ENCODE measurements at regions not wholly inside any gene's neighbourhood (a gene's known extent, or its start where the extent isn't known, plus 50 kb on each side); places are given as distances from the start of the nearest gene placed in this dataset.

DNA sequence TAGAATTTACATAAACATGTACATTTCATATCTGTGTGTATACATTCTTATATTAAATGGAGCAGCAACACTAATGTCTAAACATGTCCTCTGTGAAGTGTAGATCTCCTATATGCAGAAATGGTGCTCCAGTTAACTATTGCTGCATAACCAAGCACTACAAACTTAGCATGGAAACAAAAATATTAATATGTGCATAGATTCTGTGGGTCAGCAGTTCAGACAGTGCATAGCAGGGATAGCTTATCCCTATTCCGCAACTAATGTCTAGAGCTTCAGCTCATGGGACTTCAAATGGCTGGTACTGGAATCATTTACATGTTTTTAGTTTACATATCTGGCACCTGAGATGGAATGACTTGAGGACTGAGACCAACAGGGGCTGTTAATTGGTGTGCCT, 652.1 kb downstream of the TLE4 start:
- Histone ChIP-seq H3K4me1 (ENCODE audit: control insufficient read depth, insufficient read depth, low read length) (no peaks in the 10 kb centered on the region), H3K27me3 (ENCODE audit: control insufficient read depth, insufficient read depth, low read length) (no peaks in the 10 kb centered on the region)

DNA sequence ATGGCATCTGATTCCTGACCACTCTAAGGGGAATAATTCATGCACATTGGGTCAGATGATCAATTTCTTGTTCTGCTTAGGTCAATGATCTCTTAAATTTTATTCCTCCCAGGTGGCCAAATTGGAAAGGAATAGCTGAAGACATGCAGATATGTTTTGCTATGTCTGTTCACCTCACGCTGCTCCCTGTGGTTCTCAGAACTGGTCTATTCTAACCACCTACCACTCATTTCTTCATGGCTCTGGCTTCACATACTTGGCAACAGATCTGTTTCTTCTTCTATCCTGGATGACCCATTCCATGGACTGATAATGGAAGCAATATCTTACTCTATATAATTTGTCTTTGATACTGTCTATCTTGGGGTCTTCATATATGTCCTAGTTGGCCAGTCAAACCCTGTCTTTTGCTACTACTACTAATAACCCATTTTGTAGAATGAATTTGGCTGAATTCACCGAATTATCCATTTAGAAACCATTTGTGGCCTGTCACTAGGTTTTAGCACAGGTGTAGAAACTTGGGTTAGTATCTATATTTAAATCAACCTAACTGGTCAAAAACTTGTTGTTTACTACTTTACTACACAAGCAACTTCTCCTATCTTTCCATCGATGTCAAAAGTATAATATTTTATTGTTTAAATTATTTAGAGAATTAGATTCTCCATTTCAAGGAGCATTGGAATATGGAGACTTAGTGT, 650.9 kb downstream of the TLE4 start:
- H3K9ac ChIP-seq (ENCODE audit: low read depth, low read length), result no peak overlapping the region
- H3K4me1 ChIP-seq (ENCODE audit: control insufficient read depth, insufficient read depth, low read length), result no peaks in the 10 kb centered on the region
- H3K9me3 ChIP-seq (ENCODE audit: control insufficient read depth, insufficient read depth, low read length), result no peaks in the 10 kb centered on the region
- no peaks in the 10 kb centered on the region for H3K27me3 ChIP-seq (ENCODE audit: control insufficient read depth, insufficient read depth, low read length)
- no peaks in the 10 kb centered on the region for H3K36me3 ChIP-seq (ENCODE audit: control insufficient read depth, insufficient read depth, low read length)
- no peak overlapping the region for H3K4me3 ChIP-seq (ENCODE audit: low read depth, low read length)

More for the DNA sequence above, 652.1 kb downstream of the TLE4 start:
- H3K9ac ChIP-seq (ENCODE audit: low read depth, low read length), result no peak overlapping the region
- H3K36me3 ChIP-seq (ENCODE audit: control insufficient read depth, insufficient read depth, low read length), result no peaks in the 10 kb centered on the region
- no peak overlapping the region for H3K4me3 ChIP-seq (ENCODE audit: low read depth, low read length)
- H3K9me3 ChIP-seq (ENCODE audit: control insufficient read depth, insufficient read depth, low read length), result no peaks in the 10 kb centered on the region

DNA sequence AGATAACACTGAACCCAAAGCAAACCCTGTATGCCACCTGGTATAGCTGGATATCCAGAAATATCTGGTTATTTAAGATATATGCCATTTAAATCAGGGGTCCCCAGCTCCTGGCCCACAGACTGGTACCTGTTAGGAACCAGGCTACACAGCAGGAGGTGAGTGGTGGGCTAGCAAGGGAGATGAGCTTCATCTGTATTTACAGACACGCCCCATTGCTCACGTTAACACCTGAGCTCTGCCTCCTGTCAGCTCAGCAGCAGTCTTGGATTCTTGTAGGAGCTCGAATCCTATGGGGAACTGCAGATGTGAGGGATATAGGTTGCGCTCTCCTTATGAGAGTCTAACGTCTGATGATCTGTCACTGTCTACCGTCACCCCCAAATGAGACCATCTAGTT, 646.6 kb downstream of the TLE4 start:
- no peak overlapping the region for H3K4me3 ChIP-seq (ENCODE audit: low read depth, low read length)
- H3K27me3 ChIP-seq (ENCODE audit: control insufficient read depth, insufficient read depth, low read length), result no peaks in the 10 kb centered on the region
- H3K9ac ChIP-seq (ENCODE audit: low read depth, low read length), result no peak overlapping the region
- H3K9me3 ChIP-seq (ENCODE audit: control insufficient read depth, insufficient read depth, low read length), result no peaks in the 10 kb centered on the region
- no peaks in the 10 kb centered on the region for H3K36me3 ChIP-seq (ENCODE audit: control insufficient read depth, insufficient read depth, low read length)
- no peaks in the 10 kb centered on the region for H3K4me1 ChIP-seq (ENCODE audit: control insufficient read depth, insufficient read depth, low read length)

GRCh38 chr9:80213613-80214012, 641.8 kb downstream of the TLE4 start:
- no peak overlapping the region for H3K4me3 ChIP-seq (ENCODE audit: low read depth, low read length)

GRCh38 chr9:80208696-80209095, 636.9 kb downstream of the TLE4 start:
- Histone ChIP-seq H3K4me3 (ENCODE audit: low read depth, low read length) (no peak overlapping the region), H3K9me3 (ENCODE audit: control insufficient read depth, insufficient read depth, low read length) (no peaks in the 10 kb centered on the region), H3K4me1 (ENCODE audit: control insufficient read depth, insufficient read depth, low read length) (no peaks in the 10 kb centered on the region), H3K27me3 (ENCODE audit: control insufficient read depth, insufficient read depth, low read length) (no peaks in the 10 kb centered on the region), H3K9ac (ENCODE audit: low read depth, low read length) (no peak overlapping the region), H3K36me3 (ENCODE audit: control insufficient read depth, insufficient read depth, low read length) (no peaks in the 10 kb centered on the region)

More at GRCh38 chr9:80213613-80214012, 641.8 kb downstream of the TLE4 start:
- Histone ChIP-seq H3K9me3 (ENCODE audit: control insufficient read depth, insufficient read depth, low read length) (no peaks in the 10 kb centered on the region), H3K4me1 (ENCODE audit: control insufficient read depth, insufficient read depth, low read length) (no peaks in the 10 kb centered on the region), H3K27me3 (ENCODE audit: control insufficient read depth, insufficient read depth, low read length) (no peaks in the 10 kb centered on the region), H3K9ac (ENCODE audit: low read depth, low read length) (no peak overlapping the region), H3K36me3 (ENCODE audit: control insufficient read depth, insufficient read depth, low read length) (no peaks in the 10 kb centered on the region)

DNA sequence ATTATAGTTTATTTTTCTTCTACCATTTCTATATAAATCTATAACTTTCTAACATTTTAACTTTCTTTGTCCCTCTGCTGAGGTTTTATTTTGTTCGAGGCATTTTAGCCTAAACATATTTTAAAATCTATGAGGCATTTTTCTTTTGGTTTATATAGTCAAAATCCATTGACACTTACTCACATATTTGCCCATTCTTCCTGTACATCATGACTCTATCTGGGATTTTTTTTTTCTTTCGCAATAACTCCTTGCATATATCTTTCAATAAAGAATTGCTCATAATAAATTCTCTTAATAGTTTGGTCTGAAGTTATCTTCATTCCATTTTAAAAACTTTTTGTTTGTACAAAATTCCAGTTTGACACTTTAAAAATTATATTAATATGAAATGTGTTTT, 632.3 kb downstream of the TLE4 start:
- Histone ChIP-seq H3K27me3 (ENCODE audit: control insufficient read depth, insufficient read depth, low read length) (no peaks in the 10 kb centered on the region), H3K9ac (ENCODE audit: low read depth, low read length) (no peak overlapping the region), H3K4me3 (ENCODE audit: low read depth, low read length) (no peak overlapping the region), H3K9me3 (ENCODE audit: control insufficient read depth, insufficient read depth, low read length) (no peaks in the 10 kb centered on the region), H3K4me1 (ENCODE audit: control insufficient read depth, insufficient read depth, low read length) (no peaks in the 10 kb centered on the region), H3K36me3 (ENCODE audit: control insufficient read depth, insufficient read depth, low read length) (no peaks in the 10 kb centered on the region)

GRCh38 chr9:80197661-80198060, 625.9 kb downstream of the TLE4 start:
- Histone ChIP-seq H3K9ac (ENCODE audit: low read depth, low read length) (no peak overlapping the region), H3K4me3 (ENCODE audit: low read depth, low read length) (no peak overlapping the region), H3K27me3 (ENCODE audit: control insufficient read depth, insufficient read depth, low read length) (no peaks in the 10 kb centered on the region)

DNA sequence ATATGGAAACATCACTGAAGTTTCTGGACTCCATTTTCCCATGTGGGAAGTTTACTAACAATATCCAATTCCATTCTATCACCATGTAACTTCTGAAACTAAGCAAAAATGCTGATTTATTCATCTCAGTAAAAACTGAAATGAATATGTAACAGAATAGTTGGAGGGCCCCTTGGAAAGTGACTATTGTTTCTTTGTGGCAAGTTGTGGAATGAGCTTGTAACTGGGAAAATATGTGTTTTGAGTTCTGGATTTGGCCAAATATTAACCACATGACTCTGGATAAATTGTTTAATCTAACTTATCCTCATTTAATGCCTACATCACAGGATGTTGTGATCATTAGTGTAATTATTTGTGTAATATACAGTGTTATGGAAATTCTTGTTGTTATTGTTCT, 619.3 kb downstream of the TLE4 start:
- Histone ChIP-seq H3K9me3 (ENCODE audit: control insufficient read depth, insufficient read depth, low read length) (no peaks in the 10 kb centered on the region), H3K4me3 (ENCODE audit: low read depth, low read length) (no peak overlapping the region), H3K9ac (ENCODE audit: low read depth, low read length) (no peak overlapping the region), H3K4me1 (ENCODE audit: control insufficient read depth, insufficient read depth, low read length) (no peaks in the 10 kb centered on the region), H3K36me3 (ENCODE audit: control insufficient read depth, insufficient read depth, low read length) (no peaks in the 10 kb centered on the region), H3K27me3 (ENCODE audit: control insufficient read depth, insufficient read depth, low read length) (no peaks in the 10 kb centered on the region)

More at GRCh38 chr9:80197661-80198060, 625.9 kb downstream of the TLE4 start:
- Histone ChIP-seq H3K4me1 (ENCODE audit: control insufficient read depth, insufficient read depth, low read length) (no peaks in the 10 kb centered on the region), H3K9me3 (ENCODE audit: control insufficient read depth, insufficient read depth, low read length) (no peaks in the 10 kb centered on the region), H3K36me3 (ENCODE audit: control insufficient read depth, insufficient read depth, low read length) (no peaks in the 10 kb centered on the region)

GRCh38 chr9:80188579-80188978, 616.8 kb downstream of the TLE4 start:
- Histone ChIP-seq H3K9ac (ENCODE audit: low read depth, low read length) (no peak overlapping the region), H3K4me3 (ENCODE audit: low read depth, low read length) (no peak overlapping the region), H3K36me3 (ENCODE audit: control insufficient read depth, insufficient read depth, low read length) (no peaks in the 10 kb centered on the region), H3K4me1 (ENCODE audit: control insufficient read depth, insufficient read depth, low read length) (no peaks in the 10 kb centered on the region), H3K27me3 (ENCODE audit: control insufficient read depth, insufficient read depth, low read length) (no peaks in the 10 kb centered on the region), H3K9me3 (ENCODE audit: control insufficient read depth, insufficient read depth, low read length) (no peaks in the 10 kb centered on the region)

DNA sequence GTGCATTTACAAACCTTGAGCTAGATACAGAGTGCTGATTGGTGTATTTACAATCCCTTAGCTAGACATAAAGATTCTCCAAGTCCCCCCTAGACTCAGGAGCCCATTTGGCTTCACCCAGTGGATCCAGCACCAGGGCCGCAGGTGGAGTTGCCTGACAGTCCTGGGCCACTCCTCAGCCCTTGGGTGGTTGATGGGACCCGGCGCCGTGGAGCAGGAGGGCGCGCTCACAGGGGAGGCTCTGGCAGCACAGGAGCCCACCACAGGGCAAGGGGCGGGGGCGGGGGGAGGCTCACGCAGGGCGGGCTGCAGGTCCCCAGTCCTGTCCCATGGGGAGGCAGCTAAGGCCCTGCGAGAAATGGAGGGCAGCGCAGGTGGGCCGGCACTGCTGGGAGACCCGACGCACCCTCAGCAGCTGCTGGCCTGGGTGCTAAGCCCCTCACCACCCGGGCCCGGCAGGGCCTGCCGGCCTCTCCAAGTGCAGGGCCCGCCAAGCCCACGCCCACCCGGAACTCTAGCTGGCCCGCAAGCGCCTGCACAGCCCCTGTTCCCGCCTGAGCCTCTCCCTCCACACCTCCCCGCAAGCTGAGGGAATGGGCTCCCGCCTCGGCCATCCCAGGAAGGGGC, 613.5 kb downstream of the TLE4 start:
- Histone ChIP-seq H3K4me1 (ENCODE audit: control insufficient read depth, insufficient read depth, low read length) (no peaks in the 10 kb centered on the region), H3K4me3 (ENCODE audit: low read depth, low read length) (no peak overlapping the region), H3K36me3 (ENCODE audit: control insufficient read depth, insufficient read depth, low read length) (no peaks in the 10 kb centered on the region), H3K9ac (ENCODE audit: low read depth, low read length) (no peak overlapping the region), H3K9me3 (ENCODE audit: control insufficient read depth, insufficient read depth, low read length) (peaks cover 6% of the 10 kb centered on the region), H3K27me3 (ENCODE audit: control insufficient read depth, insufficient read depth, low read length) (no peaks in the 10 kb centered on the region)

DNA sequence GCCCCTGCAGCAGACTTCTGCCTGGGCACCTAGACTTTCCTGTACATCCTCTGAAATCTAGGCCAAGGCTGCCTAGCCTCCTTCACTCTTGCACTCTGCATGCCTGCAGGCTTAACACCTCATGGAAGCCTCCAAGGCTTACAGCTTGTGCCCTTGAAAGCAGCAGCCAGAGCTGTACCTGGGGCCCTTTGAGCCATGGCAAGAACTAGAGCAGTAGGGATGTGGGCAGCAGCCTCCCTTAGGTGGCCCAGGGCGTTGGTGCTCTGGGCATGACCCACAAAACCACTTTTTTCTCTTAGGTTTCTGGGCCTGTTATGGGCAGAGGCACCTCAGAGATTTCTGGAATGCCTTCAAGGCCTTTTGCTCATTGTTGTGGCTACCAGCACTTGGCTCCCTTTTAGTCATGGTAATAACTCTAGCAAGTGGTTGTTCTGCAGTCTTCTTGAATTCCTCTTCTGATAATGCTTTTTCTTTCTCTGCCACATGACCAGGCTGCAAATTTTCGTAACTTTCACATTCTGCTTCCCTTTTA, 606.2 kb downstream of the TLE4 start:
- Histone ChIP-seq H3K27me3 (ENCODE audit: control insufficient read depth, insufficient read depth, low read length) (no peaks in the 10 kb centered on the region), H3K9ac (ENCODE audit: low read depth, low read length) (no peak overlapping the region), H3K9me3 (ENCODE audit: control insufficient read depth, insufficient read depth, low read length) (peaks cover 6% of the 10 kb centered on the region), H3K4me3 (ENCODE audit: low read depth, low read length) (no peak overlapping the region), H3K36me3 (ENCODE audit: control insufficient read depth, insufficient read depth, low read length) (no peaks in the 10 kb centered on the region), H3K4me1 (ENCODE audit: control insufficient read depth, insufficient read depth, low read length) (no peaks in the 10 kb centered on the region)

All from iPS-15b (cell line).